HL-60 (cell line): ENCODE measurements at regions not wholly inside any gene's neighbourhood (a gene's known extent, or its start where the extent isn't known, plus 50 kb on each side); places are given as distances from the start of the nearest gene placed in this dataset.

Experiments used
- CTCF ChIP-seq: IDR thresholded peaks from one replicate; pipeline ENCODE4 v1.5.1; 2011; ENCODE audit warnings: low read length, control low read depth, inconsistent platforms; ENCODE audit not compliant: insufficient read depth
- GABPA ChIP-seq: IDR thresholded peaks from 2 replicates; pipeline ENCODE4 v1.6.1; 2012; ENCODE audit warnings: low read depth
- POLR2AphosphoS5 ChIP-seq: IDR thresholded peaks from 2 replicates; pipeline ENCODE4 v1.6.1; 2012; ENCODE audit warnings: low read depth

GRCh38 chr3:166764698-166765318 is 615.3 kb downstream of the ZBBX start:
- no peak for TF ChIP-seq GABPA
- TF ChIP-seq POLR2AphosphoS5, result no peak
- TF ChIP-seq CTCF, result no peak
